ENCODE measurements at regions not wholly inside any gene's neighbourhood (a gene's known extent, or its start where the extent isn't known, plus 50 kb on each side); places are given as distances from the start of the nearest gene placed in this dataset.

DNA sequence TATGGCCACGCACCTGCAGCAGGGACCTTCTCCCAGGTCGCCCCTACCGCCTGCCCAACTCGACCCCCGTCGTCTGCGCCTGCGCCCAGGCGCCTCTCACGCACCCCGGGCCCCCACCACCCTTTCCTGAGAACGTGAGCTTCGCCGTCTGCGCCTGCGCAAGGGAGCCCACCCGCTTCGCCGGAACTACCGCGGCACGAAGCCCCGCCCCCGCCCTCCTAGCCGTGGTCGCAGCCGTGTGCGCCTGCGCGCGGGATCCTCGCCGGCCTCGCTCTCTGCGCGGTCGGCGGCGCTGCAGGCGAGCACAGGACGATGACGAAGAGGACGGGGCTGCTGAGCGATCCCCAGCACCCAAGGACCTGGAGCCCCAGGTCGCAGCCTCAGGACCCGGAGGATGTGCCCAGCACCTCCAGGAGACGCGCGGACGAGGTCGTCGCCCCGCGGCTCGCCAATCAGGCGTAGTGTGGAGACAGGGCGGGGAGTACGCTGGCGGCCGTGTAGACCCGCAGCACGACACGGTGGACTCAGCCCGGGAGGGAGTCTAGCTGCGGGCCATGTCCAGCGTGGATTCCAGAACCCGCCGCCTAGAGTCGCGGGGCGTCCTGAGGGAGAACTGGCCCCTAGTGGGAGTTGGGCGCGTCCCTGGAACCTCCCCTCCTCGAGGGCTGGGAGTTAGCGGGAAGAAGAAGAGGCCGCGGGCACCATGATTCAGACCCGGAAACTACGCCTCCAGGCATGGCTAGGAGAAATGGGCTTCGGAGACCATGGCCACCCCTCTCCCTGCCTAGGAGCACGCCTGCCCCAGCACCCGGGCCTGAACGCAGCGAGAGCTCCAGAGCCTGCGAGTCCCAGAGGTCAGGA lies 1120.8 kb upstream of the TMEM132C start:
- Histone ChIP-seq H3K9ac (replicated peaks; ENCODE audit: extremely low read depth, insufficient read depth, low read length) (no peak overlapping the region), H3K36me3 (ENCODE audit: control insufficient read depth in 2 of 2, extremely low read depth in 1 of 2, insufficient read depth in 2 of 2, low read length in 2 of 2) (no peaks in the 10 kb centered on the region), H3K27ac (ENCODE audit: insufficient read depth, low read depth, low read length) (no peak overlapping the region), H4K20me1 (replicated peaks; ENCODE audit: control insufficient read depth, extremely low read depth, insufficient read depth, low read length) (no peaks in the 10 kb centered on the region), H2AFZ (ENCODE audit: low read depth, low read length) (no peak overlapping the region), H3K79me2 (ENCODE audit: control insufficient read depth, insufficient read depth, low read length) (no peaks in the 10 kb centered on the region), H3K9me1 (replicated peaks; ENCODE audit: control insufficient read depth, extremely low read depth, insufficient read depth, low read length) (no peaks in the 10 kb centered on the region), H3K4me3 (replicated peaks in 1 of 3; ENCODE audit: insufficient read depth in 1 of 3, low read depth in 1 of 3, low read length in 3 of 3) (no peak overlapping the region), H3K4me1 (ENCODE audit: control insufficient read depth, extremely low read depth, insufficient read depth, low read length) (no peaks in the 10 kb centered on the region), H3K9me3 (replicated peaks; ENCODE audit: control insufficient read depth, insufficient read depth, low read length) (no peaks in the 10 kb centered on the region), H3K27me3 (ENCODE audit: control insufficient read depth in 2 of 2, insufficient read depth in 2 of 2, low read length in 2 of 2) (no peaks in the 10 kb centered on the region), H3K4me2 (ENCODE audit: insufficient read depth, low read length) (no peak overlapping the region)
- FAIRE-seq (no peak), DNase-seq (ENCODE audit: low read depth, low spot score) (no peak)
- dilution Hi-C loops (cut with MboI; ENCODE audit: extremely low pct_ligation_motif_present, low sequenced_read_pairs) = no loop called here
- intact Hi-C loops (cut with micrococcal nuclease) = no loop called here
- BruUV-seq (replicated peaks) = no TSS peak
- TF ChIP-seq, protein P1, sequence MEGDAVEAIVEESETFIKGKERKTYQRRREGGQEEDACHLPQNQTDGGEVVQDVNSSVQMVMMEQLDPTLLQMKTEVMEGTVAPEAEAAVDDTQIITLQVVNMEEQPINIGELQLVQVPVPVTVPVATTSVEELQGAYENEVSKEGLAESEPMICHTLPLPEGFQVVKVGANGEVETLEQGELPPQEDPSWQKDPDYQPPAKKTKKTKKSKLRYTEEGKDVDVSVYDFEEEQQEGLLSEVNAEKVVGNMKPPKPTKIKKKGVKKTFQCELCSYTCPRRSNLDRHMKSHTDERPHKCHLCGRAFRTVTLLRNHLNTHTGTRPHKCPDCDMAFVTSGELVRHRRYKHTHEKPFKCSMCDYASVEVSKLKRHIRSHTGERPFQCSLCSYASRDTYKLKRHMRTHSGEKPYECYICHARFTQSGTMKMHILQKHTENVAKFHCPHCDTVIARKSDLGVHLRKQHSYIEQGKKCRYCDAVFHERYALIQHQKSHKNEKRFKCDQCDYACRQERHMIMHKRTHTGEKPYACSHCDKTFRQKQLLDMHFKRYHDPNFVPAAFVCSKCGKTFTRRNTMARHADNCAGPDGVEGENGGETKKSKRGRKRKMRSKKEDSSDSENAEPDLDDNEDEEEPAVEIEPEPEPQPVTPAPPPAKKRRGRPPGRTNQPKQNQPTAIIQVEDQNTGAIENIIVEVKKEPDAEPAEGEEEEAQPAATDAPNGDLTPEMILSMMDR (IDR thresholded peaks at IDR 0.05; ENCODE audit: extremely low read depth in 1 of 2, insufficient read depth in 1 of 2, low read depth in 1 of 2, low read length in 2 of 2) = no peak
- TF ChIP-seq POLR2AphosphoS5 (IDR thresholded peaks at IDR 0.05; ENCODE audit: insufficient read depth, low read depth, low read length) = no peak
- no peak for TF ChIP-seq POLR2A (IDR thresholded peaks at IDR 0.05; ENCODE audit: low read depth, low read length)
- TF ChIP-seq FOS (IDR thresholded peaks at IDR 0.05; ENCODE audit: borderline replicate concordance, insufficient read depth, low read length) = no peak
- TF ChIP-seq, protein P2, sequence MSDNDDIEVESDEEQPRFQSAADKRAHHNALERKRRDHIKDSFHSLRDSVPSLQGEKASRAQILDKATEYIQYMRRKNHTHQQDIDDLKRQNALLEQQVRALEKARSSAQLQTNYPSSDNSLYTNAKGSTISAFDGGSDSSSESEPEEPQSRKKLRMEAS (IDR thresholded peaks at IDR 0.05; ENCODE audit: insufficient read depth, insufficient read length) = no peak
- no peak for TF ChIP-seq GATA2 (IDR thresholded peaks at IDR 0.05; ENCODE audit: insufficient read depth, insufficient read length, low read depth, low read length)
- POLR2A ChIA-PET = no interaction called here
- CTCF ChIA-PET = no interaction called here

Data from endothelial cell of umbilical vein (primary cell).